A673 (cell line): ENCODE measurements at regions not wholly inside any gene's neighbourhood (a gene's known extent, or its start where the extent isn't known, plus 50 kb on each side); places are given as distances from the start of the nearest gene placed in this dataset.

Experiments used
- BruUV-seq: library from RNA; stranded (reverse); fragments of 400-500 nt; replicated peaks from 2 replicates; lab custom pipeline; 2021; lab: Mats Ljungman, UMichigan
- CTCF ChIA-PET: fragments of 300-600 bp; sonication (Branson Sonifier 250); formaldehyde crosslinking; loops from one replicate; lab custom pipeline; 2022; ENCODE audit warnings: antibody characterized with exemption; lab: Charles Lee
- POLR2A ChIA-PET: fragments of 300-600 bp; sonication (Branson Sonifier 250); formaldehyde crosslinking; loops from one replicate; lab custom pipeline; 2022; ENCODE audit warnings: antibody characterized with exemption; ENCODE audit not compliant: low non-redundant PET; lab: Charles Lee
- DNase-seq: peaks from one replicate; pipeline ENCODE4 v3.0.0-alpha.2; 2015; ENCODE audit warnings: low spot score
- H3K27ac ChIP-seq: fragments of 200-600 bp; sonication (generic); 2 replicates; pipeline ENCODE4 v1.5.1; 2016; ENCODE audit warnings: mixed run types, low read depth, mild to moderate bottlenecking, mixed read lengths, antibody characterized with exemption, low read length; ENCODE audit not compliant: poor library complexity, severe bottlenecking
- H3K27me3 ChIP-seq: fragments of 200-600 bp; sonication (generic); replicated peaks from 2 replicates; pipeline ENCODE4 v1.6.1; 2017; ENCODE audit warnings: mixed run types, low read depth, mild to moderate bottlenecking, mixed read lengths, antibody characterized with exemption, low read length; ENCODE audit not compliant: insufficient read depth, poor library complexity
- H3K36me3 ChIP-seq: fragments of 200-600 bp; sonication (generic); 2 replicates; pipeline ENCODE4 v1.6.1; 2016; ENCODE audit warnings: mixed run types, mild to moderate bottlenecking, mixed read lengths, antibody characterized with exemption, low read length; ENCODE audit not compliant: insufficient read depth, poor library complexity, severe bottlenecking
- H3K4me1 ChIP-seq: fragments of 200-600 bp; sonication (generic); 2 replicates; pipeline ENCODE4 v1.6.1; 2017; ENCODE audit warnings: mixed run types, mild to moderate bottlenecking, mixed read lengths, antibody characterized with exemption, low read length; ENCODE audit not compliant: insufficient read depth, poor library complexity, severe bottlenecking
- H3K4me3 ChIP-seq: fragments of 200-600 bp; sonication (generic); 2 replicates; pipeline ENCODE4 v1.5.1; 2016; ENCODE audit warnings: low read depth, mixed run types, mild to moderate bottlenecking, mixed read lengths, low read length; ENCODE audit not compliant: poor library complexity, severe bottlenecking
- H3K9me3 ChIP-seq: fragments of 200-600 bp; sonication (generic); 2 replicates; pipeline ENCODE4 v1.6.1; 2016; ENCODE audit warnings: mixed run types, low read depth, mild to moderate bottlenecking, mixed read lengths, antibody characterized with exemption, low read length; ENCODE audit not compliant: poor library complexity, severe bottlenecking
- CTCF ChIP-seq: fragments of 300-800, 200-600 bp; sonication (generic); conservative IDR thresholded peaks from 2 replicates; pipeline ENCODE4 v1.5.1; 2017; ENCODE audit warnings: low read depth, mild to moderate bottlenecking, antibody characterized with exemption, low read length, moderate library complexity, mixed read lengths
- EZH2 ChIP-seq: fragments of 200-600 bp; sonication (generic); IDR thresholded peaks from 2 replicates; pipeline ENCODE4 v1.6.1; 2017; ENCODE audit warnings: borderline replicate concordance, low read depth, mild to moderate bottlenecking, mixed read lengths, antibody characterized with exemption, low read length; ENCODE audit not compliant: poor library complexity, severe bottlenecking
- intact Hi-C: fragments of 100-400 bp; cut with micrococcal nuclease; formaldehyde crosslinking; loops from one replicate; pipeline ENCODE4 v1.10.0; 2022; ENCODE audit not compliant: unreplicated experiment

DNA sequence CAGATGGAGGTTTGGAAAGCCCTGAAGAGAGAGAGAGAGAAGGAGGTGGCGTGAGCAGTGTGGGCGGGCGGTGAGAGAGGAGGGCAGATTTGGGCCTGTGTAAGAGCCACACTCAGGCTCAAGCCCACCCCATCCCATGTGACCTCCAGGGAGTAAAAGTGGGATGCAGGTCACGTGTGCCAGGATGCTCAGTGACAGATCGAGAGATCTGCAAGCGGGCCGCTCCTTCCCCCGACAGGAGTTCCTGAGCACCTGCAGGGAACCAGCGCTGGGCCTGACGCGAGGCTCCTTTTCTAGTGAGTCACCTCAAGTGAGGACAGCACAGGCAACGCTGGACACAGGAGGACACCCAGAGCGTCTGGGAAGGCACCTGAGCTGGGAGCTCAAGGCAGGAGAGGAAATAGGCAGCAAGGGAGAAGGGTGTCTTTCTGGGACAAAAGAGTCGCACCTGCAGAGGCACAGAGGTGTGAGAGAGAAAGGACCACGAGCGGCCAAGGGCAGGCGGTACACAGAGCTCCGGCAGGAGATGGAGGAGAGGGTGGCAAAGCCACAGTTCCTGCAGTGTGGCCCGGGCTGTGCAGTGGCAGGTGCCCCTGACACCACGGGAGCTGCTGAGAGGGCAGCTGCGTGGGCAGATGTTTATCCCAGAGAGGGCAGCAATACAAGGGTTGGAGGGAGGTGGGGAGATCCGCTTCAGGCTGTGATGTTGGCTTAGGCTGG, 1294.8 kb downstream of the TBC1D22A start:
- TF ChIP-seq CTCF (no peak), EZH2 (no peak)
- CTCF ChIA-PET, result no interaction called here

DNA sequence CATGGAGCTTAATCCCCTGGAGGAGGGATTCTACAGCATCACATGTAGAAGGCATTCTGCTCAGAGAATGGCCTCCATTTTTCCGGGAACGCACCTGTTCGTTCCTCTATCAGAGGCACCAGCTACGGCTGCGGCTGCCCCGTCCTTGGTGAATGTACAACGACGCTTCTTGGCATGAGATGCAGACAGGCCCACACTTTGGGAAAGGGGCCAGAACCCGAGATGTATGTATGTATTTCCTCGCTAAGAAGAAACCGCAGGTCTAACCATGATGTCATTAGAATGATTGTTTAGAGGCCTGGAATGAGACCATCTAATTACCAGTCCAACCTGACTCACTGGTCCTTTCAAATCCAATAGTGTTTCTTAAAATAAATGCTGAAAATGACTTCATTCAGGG, 1293.4 kb downstream of the TBC1D22A start:
- DNase-seq, result no peak
- ChIA-PET CTCF (no interaction called here), POLR2A (no interaction called here)
- peaks cover 7% of the 10 kb centered on the region for H3K27me3 ChIP-seq
- intact Hi-C loops, result no loop called here
- no peak for TF ChIP-seq EZH2
- TF ChIP-seq CTCF, result no peak
- no TSS peak for BruUV-seq
- H3K27ac ChIP-seq, result no peak overlapping the region
- H3K4me3 ChIP-seq, result no peak overlapping the region
- H3K4me1 ChIP-seq, result no peaks in the 10 kb centered on the region
- no peaks in the 10 kb centered on the region for H3K9me3 ChIP-seq
- no peaks in the 10 kb centered on the region for H3K36me3 ChIP-seq

More for the DNA sequence above, 1294.8 kb downstream of the TBC1D22A start:
- H3K4me1 ChIP-seq, result no peaks in the 10 kb centered on the region
- no peaks in the 10 kb centered on the region for H3K36me3 ChIP-seq
- intact Hi-C loops, result no loop called here
- peaks cover 12% of the 10 kb centered on the region for H3K27me3 ChIP-seq
- no peaks in the 10 kb centered on the region for H3K9me3 ChIP-seq
- POLR2A ChIA-PET, result no interaction called here
- BruUV-seq, result no TSS peak
- H3K4me3 ChIP-seq, result no peak overlapping the region
- H3K27ac ChIP-seq, result no peak overlapping the region
- no peak for DNase-seq

GRCh38 chr22:48055185-48055584, 1292.7 kb downstream of the TBC1D22A start:
- Histone ChIP-seq H3K27ac (no peak overlapping the region), H3K36me3 (no peaks in the 10 kb centered on the region), H3K4me3 (no peak overlapping the region), H3K27me3 (peaks cover 7% of the 10 kb centered on the region), H3K4me1 (no peaks in the 10 kb centered on the region), H3K9me3 (no peaks in the 10 kb centered on the region)
- CTCF ChIA-PET, result no interaction called here
- BruUV-seq, result no TSS peak
- intact Hi-C loops, result no loop called here
- DNase-seq, result no peak
- TF ChIP-seq CTCF, result no peak
- TF ChIP-seq EZH2, result no peak
- POLR2A ChIA-PET, result no interaction called here
